Tibial nerve (tissue), 4 donors: ENCODE measurements at regions not wholly inside any gene's neighbourhood (a gene's known extent, or its start where the extent isn't known, plus 50 kb on each side); places are given as distances from the start of the nearest gene placed in this dataset.

ENCODE experiments used
- CTCF ChIP-seq, 5 experiments: fragments of 200-600 bp in 3 of 5; fragments of 450-650 bp in 2 of 5; sonication (generic) in 3 of 5; IDR thresholded peaks; one replicate each; pipeline ENCODE4 v1.5.1; 2016 to 2019; ENCODE audit warnings: antibody characterized with exemption in 5 of 5, mild to moderate bottlenecking in 3 of 5, moderate library complexity in 2 of 5
- EP300 ChIP-seq, 2 donors: sonication (generic); formaldehyde crosslinking; IDR thresholded peaks; one replicate each; pipeline ENCODE4 v1.6.1; 2017; ENCODE audit warnings: antibody characterized with exemption in 2 of 2, mild to moderate bottlenecking in 1 of 2

GRCh38 chr1:234776876-234777855 is 167.2 kb upstream of the IRF2BP2 start:
- TF ChIP-seq EP300 (IDR thresholded peaks at IDR 0.05): no peak
- no peak for TF ChIP-seq CTCF (IDR thresholded peaks at IDR 0.05)
